HEK293 (cell line): ENCODE measurements at regions not wholly inside any gene's neighbourhood (a gene's known extent, or its start where the extent isn't known, plus 50 kb on each side); places are given as distances from the start of the nearest gene placed in this dataset.

Source experiments
- IKZF3 ChIP-seq: fragments of 450-650 bp; IDR thresholded peaks from 2 replicates; pipeline ENCODE4 v1.5.0; 2018; ENCODE audit warnings: missing biosample characterization, mild to moderate bottlenecking, missing genetic modification characterization, moderate library complexity
- SCRT2 ChIP-seq: fragments of 450-650 bp; formaldehyde crosslinking; IDR thresholded peaks from 2 replicates; pipeline ENCODE4 v1.5.1; 2016; ENCODE audit warnings: missing biosample characterization, missing genetic modification characterization
- YY1 ChIP-seq: fragments of 450-650 bp; formaldehyde crosslinking; IDR thresholded peaks from 2 replicates; pipeline ENCODE4 v1.5.1; 2018; ENCODE audit warnings: missing biosample characterization, missing genetic modification characterization
- ZNF157 ChIP-seq: fragments of 450-650 bp; formaldehyde crosslinking; IDR thresholded peaks from 2 replicates; pipeline ENCODE4 v1.5.1; 2016; ENCODE audit warnings: missing biosample characterization, missing genetic modification characterization
- ZNF239 ChIP-seq: fragments of 450-650 bp; formaldehyde crosslinking; IDR thresholded peaks from 2 replicates; pipeline ENCODE4 v1.5.1; 2016; ENCODE audit warnings: missing biosample characterization, missing genetic modification characterization
- ZNF560 ChIP-seq: fragments of 450-650 bp; formaldehyde crosslinking; IDR thresholded peaks from 2 replicates; pipeline ENCODE4 v1.5.1; 2017; ENCODE audit warnings: missing biosample characterization, missing genetic modification characterization, borderline replicate concordance
- ZNF629 ChIP-seq: fragments of 450-650 bp; formaldehyde crosslinking; IDR thresholded peaks from 2 replicates; pipeline ENCODE4 v1.5.1; 2017; ENCODE audit warnings: missing biosample characterization, missing genetic modification characterization
- ZNF660 ChIP-seq: fragments of 450-650 bp; IDR thresholded peaks from 2 replicates; pipeline ENCODE4 v1.5.1; 2018; ENCODE audit warnings: missing biosample characterization, mild to moderate bottlenecking, missing genetic modification characterization
- TF ChIP-seq, protein P1 (sequence below): fragments of 450-650 bp; formaldehyde crosslinking; IDR thresholded peaks from 2 replicates; pipeline ENCODE4 v1.5.1; 2016; ENCODE audit warnings: missing biosample characterization, missing genetic modification characterization
- TF ChIP-seq, protein P2 (sequence below): fragments of 450-650 bp; formaldehyde crosslinking; IDR thresholded peaks from 2 replicates; pipeline ENCODE4 v1.5.1; 2016; ENCODE audit warnings: missing biosample characterization, missing genetic modification characterization
- TF ChIP-seq, protein P3 (sequence below): IDR thresholded peaks from 2 replicates; pipeline ENCODE4 v1.6.1; 2011; ENCODE audit warnings: mild to moderate bottlenecking, low read depth, low read length, borderline replicate concordance

DNA sequence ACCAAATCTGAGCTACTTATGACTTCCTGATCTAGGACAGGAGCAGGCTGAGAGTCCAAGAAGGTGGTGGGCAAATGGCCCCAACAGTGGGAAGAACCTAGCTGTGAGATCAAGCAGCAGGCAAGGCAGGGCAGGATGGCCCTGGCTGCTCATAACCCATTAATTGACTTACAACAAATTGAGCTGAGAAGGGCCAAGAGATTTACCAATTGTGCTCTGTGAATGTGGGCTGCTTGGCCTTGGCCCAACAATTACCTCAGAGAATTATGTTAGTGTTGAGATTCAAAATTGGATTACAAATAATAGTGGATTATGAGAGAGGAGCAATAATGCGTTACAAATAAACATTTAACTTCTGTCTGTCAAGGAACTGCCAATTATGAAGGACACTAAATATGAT is 956.5 kb downstream of the KCNMA1 start:
- TF ChIP-seq, protein P1, sequence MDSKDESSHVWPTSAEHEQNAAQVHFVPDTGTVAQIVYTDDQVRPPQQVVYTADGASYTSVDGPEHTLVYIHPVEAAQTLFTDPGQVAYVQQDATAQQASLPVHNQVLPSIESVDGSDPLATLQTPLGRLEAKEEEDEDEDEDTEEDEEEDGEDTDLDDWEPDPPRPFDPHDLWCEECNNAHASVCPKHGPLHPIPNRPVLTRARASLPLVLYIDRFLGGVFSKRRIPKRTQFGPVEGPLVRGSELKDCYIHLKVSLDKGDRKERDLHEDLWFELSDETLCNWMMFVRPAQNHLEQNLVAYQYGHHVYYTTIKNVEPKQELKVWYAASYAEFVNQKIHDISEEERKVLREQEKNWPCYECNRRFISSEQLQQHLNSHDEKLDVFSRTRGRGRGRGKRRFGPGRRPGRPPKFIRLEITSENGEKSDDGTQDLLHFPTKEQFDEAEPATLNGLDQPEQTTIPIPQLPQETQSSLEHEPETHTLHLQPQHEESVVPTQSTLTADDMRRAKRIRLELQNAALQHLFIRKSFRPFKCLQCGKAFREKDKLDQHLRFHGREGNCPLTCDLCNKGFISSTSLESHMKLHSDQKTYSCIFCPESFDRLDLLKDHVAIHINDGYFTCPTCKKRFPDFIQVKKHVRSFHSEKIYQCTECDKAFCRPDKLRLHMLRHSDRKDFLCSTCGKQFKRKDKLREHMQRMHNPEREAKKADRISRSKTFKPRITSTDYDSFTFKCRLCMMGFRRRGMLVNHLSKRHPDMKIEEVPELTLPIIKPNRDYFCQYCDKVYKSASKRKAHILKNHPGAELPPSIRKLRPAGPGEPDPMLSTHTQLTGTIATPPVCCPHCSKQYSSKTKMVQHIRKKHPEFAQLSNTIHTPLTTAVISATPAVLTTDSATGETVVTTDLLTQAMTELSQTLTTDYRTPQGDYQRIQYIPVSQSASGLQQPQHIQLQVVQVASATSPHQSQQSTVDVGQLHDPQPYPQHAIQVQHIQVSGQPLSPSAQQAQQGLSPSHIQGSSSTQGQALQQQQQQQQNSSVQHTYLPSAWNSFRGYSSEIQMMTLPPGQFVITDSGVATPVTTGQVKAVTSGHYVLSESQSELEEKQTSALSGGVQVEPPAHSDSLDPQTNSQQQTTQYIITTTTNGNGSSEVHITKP (tag by site-specific recombination), result no peak
- TF ChIP-seq, protein P2, sequence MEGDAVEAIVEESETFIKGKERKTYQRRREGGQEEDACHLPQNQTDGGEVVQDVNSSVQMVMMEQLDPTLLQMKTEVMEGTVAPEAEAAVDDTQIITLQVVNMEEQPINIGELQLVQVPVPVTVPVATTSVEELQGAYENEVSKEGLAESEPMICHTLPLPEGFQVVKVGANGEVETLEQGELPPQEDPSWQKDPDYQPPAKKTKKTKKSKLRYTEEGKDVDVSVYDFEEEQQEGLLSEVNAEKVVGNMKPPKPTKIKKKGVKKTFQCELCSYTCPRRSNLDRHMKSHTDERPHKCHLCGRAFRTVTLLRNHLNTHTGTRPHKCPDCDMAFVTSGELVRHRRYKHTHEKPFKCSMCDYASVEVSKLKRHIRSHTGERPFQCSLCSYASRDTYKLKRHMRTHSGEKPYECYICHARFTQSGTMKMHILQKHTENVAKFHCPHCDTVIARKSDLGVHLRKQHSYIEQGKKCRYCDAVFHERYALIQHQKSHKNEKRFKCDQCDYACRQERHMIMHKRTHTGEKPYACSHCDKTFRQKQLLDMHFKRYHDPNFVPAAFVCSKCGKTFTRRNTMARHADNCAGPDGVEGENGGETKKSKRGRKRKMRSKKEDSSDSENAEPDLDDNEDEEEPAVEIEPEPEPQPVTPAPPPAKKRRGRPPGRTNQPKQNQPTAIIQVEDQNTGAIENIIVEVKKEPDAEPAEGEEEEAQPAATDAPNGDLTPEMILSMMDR, result no peak
- TF ChIP-seq ZNF239 (tag by site-specific recombination) (no peak), ZNF560 (tag by site-specific recombination) (no peak), SCRT2 (tag by site-specific recombination) (no peak), ZNF629 (tag by site-specific recombination) (no peak), YY1 (tag by site-specific recombination) (no peak), ZNF660 (tag by site-specific recombination) (no peak), ZNF157 (no peak), IKZF3 (no peak)
- TF ChIP-seq, protein P3, sequence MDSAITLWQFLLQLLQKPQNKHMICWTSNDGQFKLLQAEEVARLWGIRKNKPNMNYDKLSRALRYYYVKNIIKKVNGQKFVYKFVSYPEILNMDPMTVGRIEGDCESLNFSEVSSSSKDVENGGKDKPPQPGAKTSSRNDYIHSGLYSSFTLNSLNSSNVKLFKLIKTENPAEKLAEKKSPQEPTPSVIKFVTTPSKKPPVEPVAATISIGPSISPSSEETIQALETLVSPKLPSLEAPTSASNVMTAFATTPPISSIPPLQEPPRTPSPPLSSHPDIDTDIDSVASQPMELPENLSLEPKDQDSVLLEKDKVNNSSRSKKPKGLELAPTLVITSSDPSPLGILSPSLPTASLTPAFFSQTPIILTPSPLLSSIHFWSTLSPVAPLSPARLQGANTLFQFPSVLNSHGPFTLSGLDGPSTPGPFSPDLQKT, result no peak
